MCF 10A (cell line): ENCODE measurements at regions not wholly inside any gene's neighbourhood (a gene's known extent, or its start where the extent isn't known, plus 50 kb on each side); places are given as distances from the start of the nearest gene placed in this dataset.

ENCODE experiments used
- BruUV-seq: library from RNA; stranded (reverse); fragments of 400-500 nt; replicated peaks from 2 replicates; lab custom pipeline; 2021; lab: Mats Ljungman, UMichigan
- CTCF ChIA-PET: fragments of 300-600 bp; sonication (Branson Sonifier 250); formaldehyde crosslinking; extraction: SDS; loops from one replicate; lab custom pipeline; 2021; ENCODE audit warnings: antibody characterized with exemption, inconsistent platforms; lab: Yijun Ruan, JAX
- POLR2A ChIA-PET: fragments of 300-600, 350-650 bp; sonication (Branson Sonifier 250); formaldehyde crosslinking; extraction: SDS; loops from one replicate; lab custom pipeline; 2020; ENCODE audit warnings: antibody characterized with exemption, inconsistent platforms; lab: Yijun Ruan, JAX
- DNase-seq: peaks from one replicate; pipeline ENCODE4 v3.0.0-alpha.2; 2018; ENCODE audit not compliant: unreplicated experiment
- H3K27ac Mint-ChIP-seq: one replicate; pipeline ENCODE4 v1.8.0; 2022; ENCODE audit warnings: mild to moderate bottlenecking, low read depth, mixed read lengths; ENCODE audit not compliant: unreplicated experiment
- H3K27me3 Mint-ChIP-seq: one replicate; pipeline ENCODE4 v1.8.0; 2022; ENCODE audit warnings: mixed read lengths; ENCODE audit not compliant: insufficient read depth, unreplicated experiment
- H3K36me3 Mint-ChIP-seq: one replicate; pipeline ENCODE4 v1.8.0; 2022; ENCODE audit warnings: mild to moderate bottlenecking, moderate library complexity, mixed read lengths; ENCODE audit not compliant: insufficient read depth, unreplicated experiment
- H3K4me1 Mint-ChIP-seq: one replicate; pipeline ENCODE4 v1.8.0; 2022; ENCODE audit warnings: mixed read lengths; ENCODE audit not compliant: insufficient read depth, unreplicated experiment
- H3K4me3 Mint-ChIP-seq: one replicate; pipeline ENCODE4 v1.8.0; 2022; ENCODE audit warnings: mild to moderate bottlenecking, moderate library complexity, mixed read lengths; ENCODE audit not compliant: unreplicated experiment
- H3K9me3 Mint-ChIP-seq: one replicate; pipeline ENCODE4 v1.8.0; 2022; ENCODE audit warnings: mixed read lengths; ENCODE audit not compliant: unreplicated experiment
- intact Hi-C: fragments of 100-400 bp; cut with micrococcal nuclease; formaldehyde crosslinking; loops from 2 replicates; pipeline ENCODE4 v1.14.1; 2022
- TF ChIP-seq, protein P1 (sequence below): fragments of 200-600 bp; IDR thresholded peaks from one replicate; pipeline ENCODE4 v1.8.0; 2022; ENCODE audit warnings: antibody characterized with exemption, mild to moderate bottlenecking; ENCODE audit not compliant: unreplicated experiment

DNA sequence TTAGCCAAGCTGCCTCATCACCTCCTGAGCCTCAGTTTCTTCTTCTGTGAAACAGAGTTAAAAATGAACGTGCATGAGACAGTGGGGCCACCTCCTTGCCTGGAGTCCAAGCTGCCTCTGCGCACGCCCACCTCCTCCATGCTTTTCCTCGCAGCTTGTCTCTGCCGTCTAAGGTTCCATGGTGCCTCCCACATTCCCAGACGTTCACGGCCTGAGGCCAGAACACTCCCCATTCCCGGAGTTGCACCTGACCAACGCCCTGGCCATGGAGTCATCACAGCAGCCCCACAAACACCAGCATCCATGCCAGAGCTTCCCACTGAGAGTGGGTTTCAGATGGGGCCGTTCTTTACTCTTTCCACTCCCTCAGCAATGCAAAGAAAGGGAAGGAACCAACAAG is 183.0 kb upstream of the FOXF1 start:
- ChIA-PET POLR2A (no interaction called here), CTCF (no interaction called here)
- intact Hi-C loops = no loop called here
- Mint-ChIP-seq H3K36me3 (peaks cover 5% of the 10 kb centered on the region), H3K27me3 (peaks cover 58% of the 10 kb centered on the region), H3K9me3 (no peaks in the 10 kb centered on the region), H3K4me3 (no peak overlapping the region), H3K27ac (no peak overlapping the region), H3K4me1 (no peaks in the 10 kb centered on the region)
- no TSS peak for BruUV-seq
- TF ChIP-seq, protein P1, sequence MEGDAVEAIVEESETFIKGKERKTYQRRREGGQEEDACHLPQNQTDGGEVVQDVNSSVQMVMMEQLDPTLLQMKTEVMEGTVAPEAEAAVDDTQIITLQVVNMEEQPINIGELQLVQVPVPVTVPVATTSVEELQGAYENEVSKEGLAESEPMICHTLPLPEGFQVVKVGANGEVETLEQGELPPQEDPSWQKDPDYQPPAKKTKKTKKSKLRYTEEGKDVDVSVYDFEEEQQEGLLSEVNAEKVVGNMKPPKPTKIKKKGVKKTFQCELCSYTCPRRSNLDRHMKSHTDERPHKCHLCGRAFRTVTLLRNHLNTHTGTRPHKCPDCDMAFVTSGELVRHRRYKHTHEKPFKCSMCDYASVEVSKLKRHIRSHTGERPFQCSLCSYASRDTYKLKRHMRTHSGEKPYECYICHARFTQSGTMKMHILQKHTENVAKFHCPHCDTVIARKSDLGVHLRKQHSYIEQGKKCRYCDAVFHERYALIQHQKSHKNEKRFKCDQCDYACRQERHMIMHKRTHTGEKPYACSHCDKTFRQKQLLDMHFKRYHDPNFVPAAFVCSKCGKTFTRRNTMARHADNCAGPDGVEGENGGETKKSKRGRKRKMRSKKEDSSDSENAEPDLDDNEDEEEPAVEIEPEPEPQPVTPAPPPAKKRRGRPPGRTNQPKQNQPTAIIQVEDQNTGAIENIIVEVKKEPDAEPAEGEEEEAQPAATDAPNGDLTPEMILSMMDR = no peak
- DNase-seq = peak; percentile 13

DNA sequence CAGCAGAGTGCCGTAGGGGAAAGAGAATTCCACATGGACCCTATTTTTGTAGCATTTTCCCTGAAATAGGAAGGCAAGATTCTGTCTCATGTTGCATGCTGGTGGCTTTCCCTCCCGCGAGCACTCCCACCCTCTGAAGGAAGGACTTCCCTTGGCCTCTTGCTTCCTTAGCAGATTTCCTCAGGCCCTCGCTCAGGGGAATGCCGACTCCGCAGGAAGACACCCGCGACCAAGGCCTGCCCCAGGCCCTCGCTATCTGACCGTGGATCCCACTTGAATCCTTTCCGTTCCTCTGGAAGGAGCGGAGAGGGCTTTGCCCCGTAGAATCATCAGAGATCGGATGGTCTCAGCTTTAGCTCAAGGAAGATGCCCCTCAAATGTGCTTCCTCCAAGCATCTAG is 179.4 kb upstream of the FOXF1 start:
- ChIA-PET POLR2A (no interaction called here), CTCF (no interaction called here)
- no TSS peak for BruUV-seq
- intact Hi-C loops = no loop called here
- Mint-ChIP-seq H3K27me3 (peaks cover 69% of the 10 kb centered on the region), H3K36me3 (peaks cover 3% of the 10 kb centered on the region), H3K4me1 (no peaks in the 10 kb centered on the region), H3K9me3 (no peaks in the 10 kb centered on the region), H3K4me3 (no peak overlapping the region), H3K27ac (no peak overlapping the region)
- TF ChIP-seq, protein P1 = no peak
- no peak for DNase-seq

DNA sequence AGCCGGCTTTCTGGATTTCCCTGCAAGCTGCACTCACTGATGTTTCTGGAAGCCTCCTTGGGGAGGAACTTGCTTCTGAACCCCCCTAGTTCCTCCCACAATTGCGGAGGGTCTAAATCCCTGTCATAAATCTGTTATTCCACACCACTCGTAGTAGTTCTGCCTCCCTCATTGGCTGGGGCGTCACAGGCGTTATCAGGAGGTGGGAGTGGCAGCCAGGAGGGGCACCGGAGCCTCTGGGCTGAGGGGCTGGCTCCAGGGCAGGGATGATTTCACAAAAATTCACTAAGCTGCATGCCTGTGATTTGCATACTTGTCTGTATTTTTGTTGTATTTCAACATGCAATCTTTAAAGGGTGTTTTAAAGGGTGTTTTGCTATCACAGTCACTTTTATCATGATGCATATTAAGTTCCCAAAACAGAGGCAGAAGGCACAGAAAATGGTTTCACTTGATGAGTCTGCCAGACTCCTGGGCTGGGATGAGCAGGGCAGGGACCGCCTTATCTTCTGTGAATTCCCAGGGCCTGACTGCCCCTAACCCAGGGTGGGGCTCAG is 176.2 kb upstream of the FOXF1 start:
- H3K36me3 Mint-ChIP-seq = no peaks in the 10 kb centered on the region
- TF ChIP-seq, protein P1 = no peak
- H3K27ac Mint-ChIP-seq = no peak overlapping the region
- POLR2A ChIA-PET = no interaction called here
- BruUV-seq = no TSS peak
- intact Hi-C loops = no loop called here
- H3K9me3 Mint-ChIP-seq = no peaks in the 10 kb centered on the region
- H3K4me3 Mint-ChIP-seq = no peak overlapping the region
- DNase-seq = no peak
- H3K4me1 Mint-ChIP-seq = no peaks in the 10 kb centered on the region
- CTCF ChIA-PET = no interaction called here
- H3K27me3 Mint-ChIP-seq = peaks cover 66% of the 10 kb centered on the region

DNA sequence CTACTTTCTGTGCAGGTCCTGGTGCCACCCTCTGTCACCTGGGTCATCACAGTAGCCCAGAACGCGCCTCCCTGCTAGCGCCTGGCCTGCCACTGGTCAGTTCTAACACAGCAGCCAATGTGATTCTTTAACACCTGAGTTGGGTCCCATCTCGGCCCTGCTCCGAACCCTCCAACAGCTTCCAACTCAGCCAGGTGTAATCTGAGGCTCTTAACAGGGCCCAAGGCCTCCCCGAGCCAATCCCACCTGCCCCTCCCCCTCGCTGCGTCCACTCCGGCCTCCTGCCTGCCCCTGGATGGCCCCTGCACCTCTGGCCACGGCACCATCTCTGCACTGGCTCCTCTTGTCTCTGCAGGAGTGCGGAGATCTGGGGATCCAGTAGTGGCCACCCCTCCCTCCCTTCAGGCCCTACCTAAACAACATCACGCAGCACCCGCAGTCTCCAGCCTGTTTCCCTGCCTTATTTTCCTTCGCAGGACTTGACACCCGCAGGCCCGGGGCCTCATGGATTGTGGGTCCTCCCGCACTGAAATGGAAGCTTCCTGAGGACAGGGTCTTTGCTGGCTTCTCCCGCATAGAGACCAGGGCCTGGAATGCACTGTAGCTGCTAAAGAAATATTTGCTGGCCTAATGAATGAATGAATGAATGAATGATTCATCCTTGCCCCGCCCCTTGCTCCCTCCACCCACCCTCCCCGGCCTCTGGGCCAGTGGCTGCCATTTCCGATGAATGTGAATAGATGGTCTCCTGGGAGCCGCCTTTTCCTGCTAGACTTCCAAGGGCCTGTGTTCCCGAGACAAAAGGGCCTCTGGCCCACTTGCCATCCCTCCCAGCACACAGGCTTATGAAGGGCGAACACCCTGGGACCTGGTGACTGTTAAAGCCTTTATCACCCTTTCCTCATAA is 174.8 kb upstream of the FOXF1 start:
- DNase-seq = no peak
- BruUV-seq = no TSS peak
- intact Hi-C loops = no loop called here
- H3K36me3 Mint-ChIP-seq = no peaks in the 10 kb centered on the region
- TF ChIP-seq, protein P1 = no peak
- CTCF ChIA-PET = no interaction called here
- H3K4me1 Mint-ChIP-seq = no peaks in the 10 kb centered on the region
- H3K4me3 Mint-ChIP-seq = no peak overlapping the region
- H3K9me3 Mint-ChIP-seq = no peaks in the 10 kb centered on the region
- no peak overlapping the region for H3K27ac Mint-ChIP-seq
- POLR2A ChIA-PET = no interaction called here
- peaks cover 53% of the 10 kb centered on the region for H3K27me3 Mint-ChIP-seq
